ENCODE measurements at regions not wholly inside any gene's neighbourhood (a gene's known extent, or its start where the extent isn't known, plus 50 kb on each side); places are given as distances from the start of the nearest gene placed in this dataset.

DNA sequence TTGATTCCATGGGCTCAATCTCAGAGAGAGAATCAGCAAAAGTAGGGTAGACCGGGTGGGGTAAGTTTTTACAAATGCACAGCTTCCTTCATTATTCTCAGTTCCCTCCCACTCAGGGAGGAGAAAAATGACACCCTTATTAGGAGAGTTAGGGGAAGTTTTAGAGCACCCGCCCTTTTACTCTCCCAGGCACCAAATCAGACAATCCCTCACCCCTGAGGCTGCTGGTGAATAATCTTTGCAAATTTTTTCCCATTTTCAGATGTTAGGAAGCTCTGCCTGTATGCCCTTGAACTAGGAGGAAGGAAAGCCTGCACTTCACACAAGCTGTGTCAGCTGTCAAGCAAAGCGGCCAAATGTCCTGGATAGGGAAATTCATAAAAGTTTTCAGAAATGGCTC is 834.9 kb downstream of the GRID1 start:
- H3K36me3 ChIP-seq = no peaks in the 10 kb centered on the region
- no peaks in the 10 kb centered on the region for H3K4me1 ChIP-seq
- ATAC-seq = no peak
- TF ChIP-seq, protein P1, sequence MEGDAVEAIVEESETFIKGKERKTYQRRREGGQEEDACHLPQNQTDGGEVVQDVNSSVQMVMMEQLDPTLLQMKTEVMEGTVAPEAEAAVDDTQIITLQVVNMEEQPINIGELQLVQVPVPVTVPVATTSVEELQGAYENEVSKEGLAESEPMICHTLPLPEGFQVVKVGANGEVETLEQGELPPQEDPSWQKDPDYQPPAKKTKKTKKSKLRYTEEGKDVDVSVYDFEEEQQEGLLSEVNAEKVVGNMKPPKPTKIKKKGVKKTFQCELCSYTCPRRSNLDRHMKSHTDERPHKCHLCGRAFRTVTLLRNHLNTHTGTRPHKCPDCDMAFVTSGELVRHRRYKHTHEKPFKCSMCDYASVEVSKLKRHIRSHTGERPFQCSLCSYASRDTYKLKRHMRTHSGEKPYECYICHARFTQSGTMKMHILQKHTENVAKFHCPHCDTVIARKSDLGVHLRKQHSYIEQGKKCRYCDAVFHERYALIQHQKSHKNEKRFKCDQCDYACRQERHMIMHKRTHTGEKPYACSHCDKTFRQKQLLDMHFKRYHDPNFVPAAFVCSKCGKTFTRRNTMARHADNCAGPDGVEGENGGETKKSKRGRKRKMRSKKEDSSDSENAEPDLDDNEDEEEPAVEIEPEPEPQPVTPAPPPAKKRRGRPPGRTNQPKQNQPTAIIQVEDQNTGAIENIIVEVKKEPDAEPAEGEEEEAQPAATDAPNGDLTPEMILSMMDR (IDR thresholded peaks at IDR 0.05) = no peak
- no peaks in the 10 kb centered on the region for H3K9me3 ChIP-seq
- no peak for DNase-seq
- no peaks in the 10 kb centered on the region for H3K27me3 ChIP-seq (ENCODE audit: low read depth)
- no peak overlapping the region for H3K27ac ChIP-seq
- H3K4me3 ChIP-seq = no peak overlapping the region
- intact Hi-C loops (cut with DNase I) = no loop called here

DNA sequence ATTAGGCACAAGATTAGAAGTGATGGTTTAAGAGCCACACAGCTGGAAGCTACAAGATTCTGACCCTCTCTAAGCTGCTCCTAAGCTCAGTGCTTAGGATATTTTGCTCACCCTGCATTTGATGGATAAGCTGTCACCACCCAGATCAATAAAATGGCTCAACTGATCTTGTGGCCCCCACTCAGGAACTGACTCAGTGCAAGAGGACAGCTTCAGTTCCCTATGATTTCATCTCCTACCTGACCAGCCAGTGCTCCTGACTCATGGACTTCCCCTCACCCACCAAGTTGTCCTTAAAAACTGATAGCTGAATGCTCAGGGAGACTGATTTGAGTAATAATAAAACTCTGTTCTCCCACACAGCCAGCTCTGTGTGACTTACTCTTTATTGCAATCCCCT is 833.8 kb downstream of the GRID1 start:
- Histone ChIP-seq H3K4me3 (no peak overlapping the region), H3K36me3 (no peaks in the 10 kb centered on the region), H3K27ac (no peak overlapping the region), H3K27me3 (ENCODE audit: low read depth) (no peaks in the 10 kb centered on the region), H3K9me3 (no peaks in the 10 kb centered on the region), H3K4me1 (no peaks in the 10 kb centered on the region)
- no peak for ATAC-seq
- no peak for DNase-seq
- intact Hi-C loops (cut with DNase I) = no loop called here
- TF ChIP-seq, protein P1 (IDR thresholded peaks at IDR 0.05) = no peak

- H3K27ac ChIP-seq = no peak overlapping the region
- H3K36me3 ChIP-seq = no peaks in the 10 kb centered on the region
- H3K4me1 ChIP-seq = no peaks in the 10 kb centered on the region
- H3K27me3 ChIP-seq (ENCODE audit: low read depth) = no peaks in the 10 kb centered on the region
- intact Hi-C loops (cut with DNase I) = no loop called here
- no peaks in the 10 kb centered on the region for H3K9me3 ChIP-seq
- no peak for DNase-seq
- TF ChIP-seq, protein P1 (IDR thresholded peaks at IDR 0.05) = no peak
- no peak for ATAC-seq
- no peak overlapping the region for H3K4me3 ChIP-seq
These were observed 830.7 kb downstream of the GRID1 start for GRCh38 chr10:85535926-85536325.

- no peak for DNase-seq
- H3K4me1 ChIP-seq = no peaks in the 10 kb centered on the region
- H3K27ac ChIP-seq = no peak overlapping the region
- H3K27me3 ChIP-seq (ENCODE audit: low read depth) = no peaks in the 10 kb centered on the region
- ATAC-seq = no peak
- intact Hi-C loops (cut with DNase I) = no loop called here
- no peaks in the 10 kb centered on the region for H3K9me3 ChIP-seq
- H3K4me3 ChIP-seq = no peak overlapping the region
- TF ChIP-seq, protein P1 (IDR thresholded peaks at IDR 0.05) = no peak
- H3K36me3 ChIP-seq = no peaks in the 10 kb centered on the region
These were observed 829.0 kb downstream of the GRID1 start for GRCh38 chr10:85537561-85537960.

- H3K27me3 ChIP-seq (ENCODE audit: low read depth) = no peaks in the 10 kb centered on the region
- ATAC-seq = no peak
- H3K36me3 ChIP-seq = no peaks in the 10 kb centered on the region
- H3K27ac ChIP-seq = no peak overlapping the region
- intact Hi-C loops (cut with DNase I) = no loop called here
- H3K4me1 ChIP-seq = no peaks in the 10 kb centered on the region
- H3K4me3 ChIP-seq = no peak overlapping the region
- no peaks in the 10 kb centered on the region for H3K9me3 ChIP-seq
- TF ChIP-seq, protein P1 (IDR thresholded peaks at IDR 0.05) = no peak
- DNase-seq = no peak
These were observed 828.0 kb downstream of the GRID1 start for GRCh38 chr10:85538601-85539000.

GRCh38 chr10:85542152-85542551 is 824.4 kb downstream of the GRID1 start:
- no peaks in the 10 kb centered on the region for H3K27me3 ChIP-seq (ENCODE audit: low read depth)
- H3K36me3 ChIP-seq = no peaks in the 10 kb centered on the region
- H3K4me1 ChIP-seq = no peaks in the 10 kb centered on the region
- TF ChIP-seq, protein P1 (IDR thresholded peaks at IDR 0.05) = no peak
- no peak overlapping the region for H3K27ac ChIP-seq
- H3K4me3 ChIP-seq = no peak overlapping the region
- no peaks in the 10 kb centered on the region for H3K9me3 ChIP-seq
- ATAC-seq (no peak), DNase-seq (no peak)
- intact Hi-C loops (cut with DNase I) = no loop called here

All from lower lobe of right lung (tissue), 2 donors.